ENCODE measurements at regions not wholly inside any gene's neighbourhood (a gene's known extent, or its start where the extent isn't known, plus 50 kb on each side); places are given as distances from the start of the nearest gene placed in this dataset.

GRCh38 chr21:40990366-40990765 is 143.4 kb upstream of the DSCAM start:
- no peak for DNase-seq (ENCODE audit: low spot score)

GRCh38 chr21:40997831-40998230 is 150.9 kb upstream of the DSCAM start:
- DNase-seq (ENCODE audit: low spot score): no peak

GRCh38 chr21:41000838-41001237 is 153.9 kb upstream of the DSCAM start:
- no peak for DNase-seq (ENCODE audit: low spot score)

- no peak for DNase-seq (ENCODE audit: low spot score)
These were observed 159.7 kb upstream of the DSCAM start for GRCh38 chr21:41006636-41007035.

- no peak for DNase-seq (ENCODE audit: low spot score)
These were observed 159.6 kb upstream of the BACE2 start for GRCh38 chr21:41008351-41008750.

GRCh38 chr21:41008974-41009373 is 159.0 kb upstream of the BACE2 start:
- no peak for DNase-seq (ENCODE audit: low spot score)

GRCh38 chr21:41009398-41010100 is 158.4 kb upstream of the BACE2 start:
- DNase-seq (ENCODE audit: low spot score): no peak

- DNase-seq (ENCODE audit: low spot score): no peak
These were observed 157.9 kb upstream of the BACE2 start for GRCh38 chr21:41010101-41010435.

- DNase-seq (ENCODE audit: low spot score): no peak
These were observed 156.7 kb upstream of the BACE2 start for GRCh38 chr21:41011098-41011731.

GRCh38 chr21:41011951-41012366 is 156.0 kb upstream of the BACE2 start:
- no peak for DNase-seq (ENCODE audit: low spot score)

- no peak for DNase-seq (ENCODE audit: low spot score)
These were observed 155.5 kb upstream of the BACE2 start for GRCh38 chr21:41012425-41012824.

- no peak for DNase-seq (ENCODE audit: low spot score)
These were observed 151.5 kb upstream of the BACE2 start for GRCh38 chr21:41016472-41016871.

GRCh38 chr21:41018431-41018830 is 149.5 kb upstream of the BACE2 start:
- no peak for DNase-seq (ENCODE audit: low spot score)

- DNase-seq (ENCODE audit: low spot score): no peak
These were observed 144.0 kb upstream of the BACE2 start for GRCh38 chr21:41023936-41024335.

- DNase-seq (ENCODE audit: low spot score): no peak
These were observed 143.6 kb upstream of the BACE2 start for GRCh38 chr21:41024341-41024740.

GRCh38 chr21:41024746-41025254 is 143.2 kb upstream of the BACE2 start:
- no peak for DNase-seq (ENCODE audit: low spot score)

GRCh38 chr21:41029571-41029970 is 138.4 kb upstream of the BACE2 start:
- DNase-seq (ENCODE audit: low spot score): no peak

- DNase-seq (ENCODE audit: low spot score): no peak
These were observed 136.2 kb upstream of the BACE2 start for GRCh38 chr21:41031701-41032220.

GRCh38 chr21:41032541-41032940 is 135.4 kb upstream of the BACE2 start:
- no peak for DNase-seq (ENCODE audit: low spot score)

- no peak for DNase-seq (ENCODE audit: low spot score)
These were observed 130.7 kb upstream of the BACE2 start for GRCh38 chr21:41037212-41037611.

GRCh38 chr21:41037936-41038335 is 130.0 kb upstream of the BACE2 start:
- no peak for DNase-seq (ENCODE audit: low spot score)

GRCh38 chr21:41043014-41043413 is 124.9 kb upstream of the BACE2 start:
- no peak for DNase-seq (ENCODE audit: low spot score)

- DNase-seq (ENCODE audit: low spot score): no peak
These were observed 122.3 kb upstream of the BACE2 start for GRCh38 chr21:41045534-41046268.

Data from GM03348 (cell line).